Stimulated activated CD4-positive, alpha-beta T cell treated with anti-CD3 and anti-CD28 coated beads, Interleukin-15, amount 100 ng/mL, for 1 hour (primary cell): ENCODE measurements at regions not wholly inside any gene's neighbourhood (a gene's known extent, or its start where the extent isn't known, plus 50 kb on each side); places are given as distances from the start of the nearest gene placed in this dataset.
"Not testable (repeated sequence)": the region's sequence is repeated elsewhere in the genome, so short reads cannot be mapped to it uniquely, and the experiment has no call there.

Experiments used
- DNase-seq, 2 donors: peaks; one replicate each; pipeline ENCODE4 v3.0.0-alpha.2; 2020; ENCODE audit warnings: low read depth in 1 of 2, low spot score in 1 of 2

DNA sequence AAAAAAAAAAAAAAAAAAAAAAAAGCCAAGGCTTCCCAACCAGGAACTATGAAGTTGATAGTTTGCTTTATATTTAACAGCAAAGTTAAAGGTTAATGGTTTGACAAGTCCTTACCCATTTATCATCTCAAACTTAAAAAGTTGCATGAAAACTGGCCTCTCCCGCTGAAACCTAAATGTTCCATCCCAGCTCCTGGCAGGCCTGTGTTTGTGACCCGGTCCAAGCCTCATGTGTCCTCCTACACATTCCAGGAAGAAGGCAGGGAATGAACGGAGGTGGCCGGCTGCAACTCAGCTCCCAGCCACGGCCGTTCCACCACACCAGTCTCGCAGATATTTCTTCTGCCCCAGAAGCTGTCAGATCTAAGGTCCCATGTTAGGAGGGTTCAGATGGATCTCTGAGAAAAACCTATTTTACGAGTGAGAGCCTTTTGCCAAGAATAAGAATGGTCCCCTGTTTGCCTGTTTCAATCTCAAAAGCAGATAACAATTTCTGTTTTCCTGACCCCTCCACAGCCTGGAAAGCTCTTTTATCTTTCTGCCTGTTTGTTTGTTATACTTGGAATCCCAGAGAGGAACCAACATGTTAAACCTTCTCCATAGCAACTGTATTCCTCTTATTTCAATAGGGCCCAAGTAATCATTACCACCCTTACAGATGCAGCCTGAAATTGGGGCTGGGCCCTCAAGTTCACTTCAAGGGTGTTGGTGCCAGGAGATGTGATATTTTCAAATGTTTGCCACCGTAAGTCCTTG lies 56.5 kb downstream of the KCTD12 start:
- no peak for DNase-seq

- no peak for DNase-seq
These were observed 57.9 kb downstream of the KCTD12 start for GRCh38 chr13:76828316-76828741.

DNA sequence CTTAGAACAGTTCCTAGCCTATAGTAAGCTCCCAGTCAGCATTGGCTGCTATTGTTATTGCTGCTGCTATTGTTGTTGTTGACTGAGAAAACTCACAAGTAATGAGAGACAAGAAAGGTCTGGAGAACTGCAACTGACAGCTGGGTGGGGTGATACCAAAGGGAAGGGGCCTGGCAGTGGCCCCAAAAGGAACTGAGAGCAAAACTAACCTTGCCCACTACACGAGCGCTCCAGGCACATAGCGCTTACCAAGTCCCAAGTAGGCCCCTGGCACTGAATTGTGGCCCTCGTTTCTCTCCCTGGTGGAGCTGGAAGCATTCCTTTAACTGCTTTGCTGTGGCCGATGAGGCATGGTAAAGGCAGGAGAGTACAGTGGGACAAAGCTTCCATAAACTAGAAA lies 59.7 kb downstream of the KCTD12 start:
- no peak for DNase-seq

- no peak for DNase-seq
These were observed 60.8 kb downstream of the KCTD12 start for GRCh38 chr13:76825430-76825829.

GRCh38 chr13:76823969-76824368 lies 62.2 kb downstream of the KCTD12 start:
- no peak for DNase-seq

GRCh38 chr13:76822698-76823267 lies 63.4 kb downstream of the KCTD12 start:
- no peak for DNase-seq

DNA sequence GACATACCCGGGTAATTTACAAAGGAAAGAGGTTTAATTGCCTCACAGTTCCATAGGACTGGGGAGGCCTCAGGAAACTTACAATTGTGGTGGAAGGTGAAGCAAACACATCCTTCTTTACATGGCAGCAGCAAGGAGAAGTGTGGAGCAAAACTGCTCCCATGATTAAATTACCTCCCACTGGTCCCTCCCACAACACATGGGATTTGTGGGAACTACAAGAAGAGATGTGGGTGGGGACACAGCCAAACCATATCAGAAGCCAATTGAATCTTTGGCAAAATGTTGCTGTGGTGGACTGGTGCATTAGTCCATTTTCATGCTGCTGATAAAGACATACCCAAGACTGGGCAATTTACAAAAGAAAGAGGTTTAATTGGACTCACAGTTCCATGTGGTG lies 65.0 kb downstream of the KCTD12 start:
- not testable (repeated sequence) for DNase-seq

DNA sequence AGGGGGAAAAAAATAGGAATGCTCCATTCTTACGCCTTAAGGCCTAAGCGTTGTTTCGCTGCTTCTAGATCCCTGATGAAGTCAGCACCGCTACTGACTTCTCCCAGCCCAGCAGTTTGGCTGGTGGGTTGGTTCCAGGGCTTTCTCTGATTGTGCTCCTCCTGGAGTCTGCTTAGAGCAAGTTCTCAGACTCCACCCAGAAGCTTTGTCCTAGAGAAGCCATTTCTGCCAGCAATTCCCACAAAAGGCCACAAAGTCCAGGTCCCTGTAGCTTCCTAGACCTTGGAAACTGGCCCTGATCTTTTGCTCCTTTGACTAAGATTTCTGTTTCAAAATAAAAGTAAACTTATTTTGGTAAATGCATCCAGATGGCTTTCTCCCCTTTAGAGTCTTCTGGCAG lies 65.4 kb downstream of the KCTD12 start:
- no peak for DNase-seq

DNA sequence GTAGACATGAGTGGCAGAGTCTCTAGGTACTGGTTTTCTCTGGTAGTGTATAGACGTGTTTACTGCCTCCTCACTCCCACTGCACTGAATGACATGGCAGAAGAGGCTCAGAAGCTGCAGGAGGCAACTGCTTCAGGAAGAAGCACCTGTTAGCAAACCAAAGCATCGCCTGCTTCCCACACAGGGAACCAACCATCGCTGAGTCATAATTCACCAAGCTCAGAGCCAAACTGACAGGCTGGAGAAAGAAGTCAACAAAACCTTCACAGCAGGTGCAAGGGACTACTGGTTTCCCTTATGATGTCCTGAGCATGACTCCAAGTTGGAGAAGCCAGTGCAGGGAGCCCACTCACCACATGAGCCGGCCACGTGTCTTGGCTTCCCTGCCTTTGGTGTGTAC lies 69.8 kb downstream of the KCTD12 start:
- DNase-seq, result no peak

- no peak for DNase-seq
These were observed 70.9 kb downstream of the KCTD12 start for GRCh38 chr13:76815344-76815743.

- no peak for DNase-seq
These were observed 72.3 kb downstream of the KCTD12 start for GRCh38 chr13:76813891-76814290.

GRCh38 chr13:76813000-76813691 lies 73.1 kb downstream of the KCTD12 start:
- DNase-seq, result no peak

DNA sequence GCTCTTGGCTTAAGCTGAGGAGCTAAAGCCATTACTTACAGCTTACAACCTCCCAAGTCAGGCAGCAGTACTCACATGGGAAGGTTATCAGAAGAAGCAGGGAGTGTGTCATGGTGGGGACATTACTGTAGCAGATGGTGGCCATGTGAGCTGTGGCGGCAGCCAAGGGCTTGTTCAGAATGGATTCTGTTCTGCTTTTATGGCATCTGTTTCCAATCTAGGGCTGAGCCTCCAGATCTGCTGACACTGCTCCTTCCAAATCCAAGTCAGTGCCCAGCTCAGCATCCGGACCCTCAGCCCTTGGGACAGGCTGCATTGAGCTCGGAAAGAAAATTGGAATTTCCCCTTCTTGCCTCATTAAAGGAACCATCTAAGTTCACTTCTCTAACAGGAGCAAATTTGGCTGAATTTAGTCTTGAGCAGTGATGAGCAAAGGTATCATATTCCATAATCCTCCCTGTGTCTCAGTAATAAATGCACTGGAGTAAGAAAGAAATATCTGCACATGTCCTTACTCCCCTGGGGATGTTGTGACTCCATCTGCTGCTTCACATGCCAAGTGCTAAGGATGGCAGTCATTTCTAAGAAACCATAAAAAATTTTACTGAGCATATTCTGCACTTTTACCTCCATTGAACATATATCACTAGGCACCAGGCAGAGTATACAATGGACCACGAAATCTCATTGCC lies 73.9 kb downstream of the KCTD12 start:
- no peak for DNase-seq

- no peak for DNase-seq
These were observed 76.8 kb downstream of the KCTD12 start for GRCh38 chr13:76809389-76809788.

GRCh38 chr13:76808927-76809326 lies 77.3 kb downstream of the KCTD12 start:
- DNase-seq, result no peak

- no peak for DNase-seq
These were observed 81.4 kb downstream of the KCTD12 start for GRCh38 chr13:76804801-76805200.

GRCh38 chr13:76803831-76804230 lies 82.4 kb downstream of the KCTD12 start:
- no peak for DNase-seq

- no peak for DNase-seq
These were observed 85.3 kb downstream of the KCTD12 start for GRCh38 chr13:76800943-76801342.

- no peak for DNase-seq
These were observed 86.5 kb downstream of the KCTD12 start for GRCh38 chr13:76799696-76800095.

GRCh38 chr13:76798037-76798436 lies 88.2 kb downstream of the KCTD12 start:
- no peak for DNase-seq

- DNase-seq, result no peak
These were observed 88.8 kb downstream of the KCTD12 start for GRCh38 chr13:76797361-76797760.

DNA sequence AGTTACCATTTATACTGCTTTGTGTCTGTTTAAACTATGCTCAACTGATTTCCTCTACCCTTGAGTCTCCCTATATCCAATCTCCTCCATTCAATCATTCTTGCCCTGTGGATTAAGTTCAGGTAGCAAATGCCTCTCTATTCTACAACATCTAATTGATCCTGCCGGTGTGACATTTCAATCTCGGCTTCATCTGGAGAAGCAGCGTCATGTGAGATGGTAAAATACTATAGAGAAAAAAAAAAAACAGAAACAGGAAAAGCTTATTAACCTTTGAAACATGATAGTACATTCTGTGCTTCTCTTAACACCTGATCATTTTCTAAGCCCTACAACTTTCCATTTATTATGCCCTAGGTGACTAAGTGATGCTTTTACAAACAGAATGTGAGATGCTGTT lies 89.4 kb downstream of the KCTD12 start:
- DNase-seq, result no peak
